HG03280 (cell line): ENCODE measurements at regions not wholly inside any gene's neighbourhood (a gene's known extent, or its start where the extent isn't known, plus 50 kb on each side); places are given as distances from the start of the nearest gene placed in this dataset.

ENCODE experiments used
- ATAC-seq: cut with Tn5 transposase; IDR thresholded peaks from one replicate; pipeline ENCODE4 v1.9.1; 2021; ENCODE audit warnings: mild to moderate bottlenecking, moderate library complexity; ENCODE audit not compliant: unreplicated experiment

- ATAC-seq, result no peak
Observed at GRCh38 chr2:217660423-217660822, 342.4 kb downstream of the TNS1 start.

- no peak for ATAC-seq
Observed at GRCh38 chr2:217658806-217659205, 344.0 kb downstream of the TNS1 start.

- ATAC-seq, result no peak
Observed at GRCh38 chr2:217657252-217657651, 345.5 kb downstream of the TNS1 start.

- no peak for ATAC-seq
Observed at GRCh38 chr2:217656316-217656715, 346.5 kb downstream of the TNS1 start.

- ATAC-seq, result no peak
Observed at GRCh38 chr2:217655651-217656050, 347.1 kb downstream of the TNS1 start.

GRCh38 chr2:217654168-217654567 lies 348.6 kb downstream of the TNS1 start:
- ATAC-seq, result no peak

GRCh38 chr2:217652761-217653639 lies 349.8 kb downstream of the TNS1 start:
- ATAC-seq, result no peak

- ATAC-seq, result no peak
Observed at GRCh38 chr2:217650716-217651360, 352.0 kb downstream of the TNS1 start.

- no peak for ATAC-seq
Observed at GRCh38 chr2:217650229-217650628, 352.6 kb downstream of the TNS1 start.

GRCh38 chr2:217647925-217648324 lies 354.9 kb downstream of the TNS1 start:
- no peak for ATAC-seq

GRCh38 chr2:217647226-217647625 lies 355.6 kb downstream of the TNS1 start:
- ATAC-seq, result no peak

- ATAC-seq, result no peak
Observed at GRCh38 chr2:217645896-217646295, 356.9 kb downstream of the TNS1 start.

GRCh38 chr2:217643789-217644301 lies 358.9 kb downstream of the TNS1 start:
- ATAC-seq, result no peak

GRCh38 chr2:217642944-217643343 lies 359.9 kb downstream of the TNS1 start:
- ATAC-seq, result no peak

- no peak for ATAC-seq
Observed at GRCh38 chr2:217641960-217642359, 360.8 kb downstream of the TNS1 start.

GRCh38 chr2:217639481-217639880 lies 363.3 kb downstream of the TNS1 start:
- no peak for ATAC-seq

- no peak for ATAC-seq
Observed at GRCh38 chr2:217638533-217638932, 364.3 kb downstream of the TNS1 start.

GRCh38 chr2:217638031-217638430 lies 364.8 kb downstream of the TNS1 start:
- ATAC-seq, result no peak

- ATAC-seq, result no peak
Observed at GRCh38 chr2:217636991-217637561, 365.7 kb downstream of the TNS1 start.

GRCh38 chr2:217636578-217636977 lies 366.2 kb downstream of the TNS1 start:
- ATAC-seq, result no peak

- ATAC-seq, result no peak
Observed at GRCh38 chr2:217634871-217635270, 367.9 kb downstream of the TNS1 start.

GRCh38 chr2:217632043-217632442 lies 370.8 kb downstream of the TNS1 start:
- no peak for ATAC-seq
